SKM-1 (cell line): ENCODE measurements at regions not wholly inside any gene's neighbourhood (a gene's known extent, or its start where the extent isn't known, plus 50 kb on each side); places are given as distances from the start of the nearest gene placed in this dataset.
"Not testable (repeated sequence)": the region's sequence is repeated elsewhere in the genome, so short reads cannot be mapped to it uniquely, and the experiment has no call there.

ENCODE experiments used
- DNase-seq: peaks from one replicate; lab custom pipeline; 2025; ENCODE audit not compliant: unreplicated experiment; lab: John Stamatoyannopoulos, UW

DNA sequence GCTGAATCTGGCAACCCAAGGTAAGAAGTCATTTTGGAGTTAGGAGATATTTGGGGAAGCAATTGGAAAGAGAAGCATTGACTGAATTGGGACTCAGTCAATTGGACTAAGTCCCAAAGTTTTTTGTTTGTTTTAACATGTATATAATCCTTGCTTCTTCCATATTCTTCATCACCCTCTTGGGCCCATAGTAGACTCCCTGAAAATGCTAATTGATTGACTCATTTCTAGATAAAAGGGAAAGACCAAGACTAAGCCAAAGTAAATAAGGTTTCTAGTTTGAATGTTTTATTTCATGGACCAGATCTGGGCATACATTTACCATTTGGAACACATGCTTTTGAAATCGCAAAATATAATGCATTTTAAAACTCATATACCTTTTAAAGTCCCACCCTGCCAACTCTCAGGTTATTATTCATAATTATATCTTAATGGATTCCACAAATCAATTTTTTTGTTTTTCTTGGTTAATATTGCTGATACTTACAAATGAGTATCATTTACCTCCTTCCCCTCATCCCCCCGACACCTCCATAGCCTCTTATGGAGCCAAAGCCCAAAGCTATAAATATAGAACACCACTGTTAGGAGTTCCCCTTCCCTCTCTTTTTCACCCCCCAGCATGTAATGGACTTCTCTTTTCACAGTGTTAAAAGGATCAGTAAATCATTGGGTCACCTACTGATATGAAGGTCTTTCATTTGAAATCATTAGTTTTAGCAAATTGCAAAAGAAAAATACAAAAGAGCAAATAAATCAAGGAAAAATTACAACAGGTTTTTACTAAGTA, 674.0 kb upstream of the SOX9 start:
- DNase-seq = no peak

GRCh38 chr17:71447644-71448043, 673.2 kb upstream of the SOX9 start:
- no peak for DNase-seq

- DNase-seq = not testable (repeated sequence)
These were observed 670.2 kb upstream of the SOX9 start for GRCh38 chr17:71450657-71451056.

DNA sequence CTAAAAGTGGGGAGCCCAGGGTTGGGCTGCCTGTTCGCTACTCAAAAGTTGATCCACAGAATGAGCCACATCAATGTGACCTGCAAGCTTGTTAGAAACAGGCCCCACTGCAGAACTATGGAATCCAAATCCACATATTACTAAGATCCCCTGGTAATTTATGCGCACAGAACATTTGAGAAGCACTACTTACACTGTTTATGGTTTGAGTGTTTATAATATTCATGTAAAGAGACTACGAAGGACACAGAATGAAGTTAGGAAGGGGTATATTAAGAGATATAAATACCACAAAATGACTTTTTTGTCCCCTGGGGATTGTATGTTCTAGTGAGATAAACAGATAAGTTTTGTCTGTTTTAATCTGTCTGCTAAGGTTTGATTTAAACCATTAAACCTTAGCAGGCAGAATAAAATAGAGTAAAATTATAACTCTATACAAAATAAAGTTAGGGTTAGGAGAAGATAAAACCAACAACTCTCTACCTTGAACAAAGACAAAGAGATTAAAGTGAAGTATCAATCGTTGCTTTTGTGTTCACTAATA, 666.9 kb upstream of the SOX9 start:
- DNase-seq = no peak

- DNase-seq = no peak
These were observed 665.6 kb upstream of the SOX9 start for GRCh38 chr17:71455219-71455618.

- no peak for DNase-seq
These were observed 662.5 kb upstream of the SOX9 start for GRCh38 chr17:71458322-71458721.

- DNase-seq = peak; percentile 5
These were observed 659.9 kb upstream of the SOX9 start for GRCh38 chr17:71460943-71461342.

DNA sequence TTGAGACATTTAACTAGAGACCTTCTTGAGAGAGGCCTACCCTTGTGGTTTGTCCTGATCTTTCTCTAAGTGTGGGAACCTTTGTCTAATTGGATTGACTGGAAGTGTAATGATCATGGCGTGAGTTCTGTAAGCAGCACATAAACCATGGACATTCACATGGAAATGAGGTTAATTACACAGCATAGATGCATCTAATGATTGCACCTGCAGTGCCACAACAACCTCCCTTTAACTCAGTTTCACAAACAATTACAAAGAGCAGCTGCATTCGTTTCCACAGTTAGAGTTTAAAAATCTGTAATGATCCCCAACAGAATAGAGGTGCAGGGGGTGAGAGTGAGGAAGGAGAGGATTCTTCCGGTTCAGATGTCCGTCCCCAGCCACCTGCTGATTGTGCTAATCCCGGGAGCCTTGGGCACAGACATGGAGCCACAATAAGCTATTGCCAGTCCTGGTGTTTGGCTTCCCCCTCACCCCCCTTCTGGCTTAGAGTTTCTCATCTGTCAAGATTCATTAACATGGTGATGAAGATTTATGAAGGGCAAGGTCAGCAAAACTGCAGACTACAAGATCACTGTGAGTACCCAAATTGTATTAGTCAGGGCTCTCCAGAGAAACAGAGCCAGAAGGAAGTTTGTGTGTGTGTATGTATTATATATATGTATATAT, 659.2 kb upstream of the SOX9 start:
- no peak for DNase-seq

DNA sequence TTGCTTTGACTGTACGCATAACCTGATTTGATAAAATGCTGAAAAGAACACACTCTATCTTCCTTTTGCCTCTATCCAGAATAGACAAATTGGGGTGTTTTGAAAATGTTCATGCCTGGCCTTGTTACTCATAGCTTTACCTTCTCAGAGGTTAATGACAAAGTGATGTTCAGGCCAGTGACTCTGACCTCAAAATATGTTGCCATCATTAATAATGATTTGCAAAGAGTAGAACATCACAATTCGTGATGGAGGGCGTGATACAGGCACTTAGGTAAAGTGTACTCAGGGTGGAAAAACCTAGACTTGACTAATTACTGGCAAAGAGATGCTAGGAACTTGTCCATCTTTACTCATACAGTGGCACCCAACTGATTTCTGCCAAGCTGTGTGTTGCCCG, 656.6 kb upstream of the SOX9 start:
- no peak for DNase-seq

GRCh38 chr17:71464751-71465150, 656.1 kb upstream of the SOX9 start:
- no peak for DNase-seq

- DNase-seq = no peak
These were observed 653.1 kb upstream of the SOX9 start for GRCh38 chr17:71467719-71468118.

- no peak for DNase-seq
These were observed 650.8 kb upstream of the SOX9 start for GRCh38 chr17:71470062-71470461.

DNA sequence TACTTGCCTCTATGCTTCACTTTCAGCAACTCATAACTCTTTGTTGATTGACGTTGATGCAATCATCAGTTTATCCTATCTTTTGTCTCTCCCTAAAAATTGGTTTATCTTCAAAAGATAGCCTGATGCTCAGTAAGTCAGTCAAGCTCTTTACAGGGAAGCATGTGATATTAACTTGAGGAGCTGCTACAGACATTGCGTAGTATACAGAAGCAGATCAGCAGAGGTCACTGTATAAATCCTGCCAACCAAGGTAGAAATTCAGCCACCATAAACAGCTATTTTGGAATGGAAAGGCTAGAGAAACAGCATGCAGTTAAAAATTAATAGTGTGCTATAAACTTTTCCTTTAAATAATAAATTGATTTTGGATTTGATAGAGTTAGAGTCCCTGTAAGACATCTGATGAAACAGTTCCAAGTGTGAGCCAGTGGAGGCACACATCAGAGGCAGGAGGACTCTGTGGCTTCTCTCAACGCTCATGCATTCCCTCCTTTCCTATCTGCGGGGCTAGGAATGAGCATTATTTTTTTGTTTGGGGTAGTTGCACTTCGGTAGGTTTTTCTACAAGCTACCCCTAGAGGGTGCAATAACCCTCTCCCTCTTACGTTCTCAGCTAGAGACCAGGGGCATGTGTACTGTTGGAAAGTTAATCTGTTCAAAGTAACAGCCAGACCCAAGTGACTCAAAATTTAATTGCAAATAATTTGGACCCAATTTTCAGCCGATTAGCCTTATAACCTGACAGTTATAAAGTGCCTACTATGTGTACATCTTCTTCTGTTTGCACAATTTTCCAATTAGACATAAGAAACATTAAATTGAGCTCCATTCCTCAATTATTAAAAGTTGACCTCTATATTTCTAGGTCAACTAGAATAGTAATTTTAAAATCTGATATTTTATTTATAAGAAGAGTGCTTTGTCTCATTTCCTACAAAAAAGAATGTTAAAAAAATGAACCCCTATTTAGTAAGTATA, 647.7 kb upstream of the SOX9 start:
- DNase-seq = peak; percentile 25

- no peak for DNase-seq
These were observed 643.5 kb upstream of the SOX9 start for GRCh38 chr17:71477356-71477755.

DNA sequence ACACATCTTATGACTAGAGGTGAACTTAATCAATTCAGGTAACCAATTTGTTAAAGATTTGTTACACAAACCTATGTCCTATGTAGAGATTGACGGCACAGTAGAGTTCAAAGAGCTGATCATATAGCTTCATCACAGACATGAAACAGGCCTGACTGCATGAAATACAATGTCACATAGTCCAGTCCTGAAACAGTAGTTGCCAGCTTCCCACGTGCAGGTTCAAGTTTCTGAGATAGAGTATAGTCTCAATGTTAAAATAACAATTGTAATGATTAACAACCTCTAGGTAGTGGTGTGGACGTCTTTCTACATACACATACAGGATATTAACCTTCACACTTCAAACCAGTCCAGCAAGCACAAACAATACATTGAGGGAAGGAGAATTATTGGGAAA, 640.7 kb upstream of the SOX9 start:
- no peak for DNase-seq

GRCh38 chr17:71482625-71483024, 638.2 kb upstream of the SOX9 start:
- no peak for DNase-seq

DNA sequence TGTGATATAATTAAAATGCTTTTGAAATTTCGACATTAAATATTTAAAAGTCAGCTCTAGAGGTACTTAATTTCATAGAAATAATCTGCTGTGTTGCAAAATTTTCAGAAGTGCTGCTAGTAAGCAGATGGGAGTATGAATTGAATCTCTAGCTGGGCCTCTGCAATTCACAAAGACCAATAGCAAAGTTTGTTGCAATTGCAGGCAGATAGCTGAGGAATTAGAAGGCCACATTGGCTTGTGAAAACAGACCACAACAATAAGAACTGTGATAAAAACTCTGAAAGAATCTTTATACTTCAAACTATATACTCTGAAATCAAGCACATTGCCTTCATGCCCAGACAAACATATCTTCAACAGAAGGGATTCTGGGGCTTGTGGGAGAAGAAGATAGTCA, 636.3 kb upstream of the SOX9 start:
- DNase-seq = no peak

DNA sequence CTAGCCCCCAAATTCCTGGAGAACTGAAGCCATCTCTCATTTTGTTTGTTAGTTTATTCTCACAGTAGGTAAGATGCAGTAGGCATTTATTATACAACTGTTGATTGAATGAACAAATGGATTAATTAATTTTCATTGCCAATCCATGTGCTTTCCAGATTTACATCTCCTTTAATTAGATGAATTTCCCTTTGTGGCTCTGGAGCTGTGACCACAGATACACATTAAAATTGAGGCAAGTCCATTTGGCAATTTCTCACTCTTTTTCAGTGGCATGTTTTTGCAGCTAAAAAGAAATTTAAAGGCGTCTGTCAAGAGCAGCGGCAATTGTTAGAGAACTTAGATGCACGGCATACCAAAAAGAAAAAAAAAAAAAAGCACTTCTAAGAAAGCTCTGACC, 635.4 kb upstream of the SOX9 start:
- DNase-seq = no peak

DNA sequence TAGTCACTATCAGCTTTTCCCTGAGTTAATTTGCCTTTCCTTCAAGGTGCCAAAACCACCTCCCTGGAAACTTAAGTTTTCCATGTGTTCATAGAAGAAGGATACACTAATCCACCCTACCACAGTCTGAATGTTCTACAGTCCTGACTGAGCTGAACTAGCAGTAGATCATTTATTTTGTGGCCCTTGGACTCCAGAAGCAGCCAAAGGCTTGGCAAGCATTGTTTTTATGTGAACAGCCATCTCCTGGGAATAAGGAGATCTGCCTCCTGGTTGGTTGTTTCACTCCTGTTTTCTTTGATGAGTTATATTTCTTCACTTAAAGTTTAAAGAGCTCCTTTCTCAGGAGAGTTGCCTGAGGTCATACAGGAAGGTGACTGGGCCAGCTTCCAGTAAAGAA, 634.6 kb upstream of the SOX9 start:
- DNase-seq = no peak

GRCh38 chr17:71488851-71489250, 632.0 kb upstream of the SOX9 start:
- no peak for DNase-seq
